Spleen (tissue), 11 donors: ENCODE measurements at regions not wholly inside any gene's neighbourhood (a gene's known extent, or its start where the extent isn't known, plus 50 kb on each side); places are given as distances from the start of the nearest gene placed in this dataset.

ENCODE experiments used
- DNase-seq: peaks from one replicate; pipeline ENCODE4 v3.0.0-alpha.2; 2020
- H3K27ac ChIP-seq, 8 donors: fragments of 200-600 bp; sonication (generic) in 7 of 8; 1 replicate in 4 of 8; 2 replicates in 4 of 8; pipeline versions ENCODE4 v1.5.0 to v1.8.0; 2016 to 2021; ENCODE audit warnings: inconsistent platforms in 4 of 8, mild to moderate bottlenecking in 4 of 8, moderate library complexity in 1 of 8
- H3K27me3 ChIP-seq, 7 donors: fragments of 200-600 bp; sonication (generic) in 6 of 7; replicated peaks in 1 of 7; 1 replicate in 4 of 7; 2 replicates in 3 of 7; pipeline versions ENCODE4 v1.5.0 to v1.8.0; 2016 to 2021; ENCODE audit warnings: inconsistent platforms in 3 of 7, mild to moderate bottlenecking in 1 of 7
- H3K36me3 ChIP-seq, 6 donors: fragments of 200-600 bp; sonication (generic) in 5 of 6; 1 replicate in 4 of 6; 2 replicates in 2 of 6; pipeline versions ENCODE4 v1.5.0 to v1.8.0; 2016 to 2021; ENCODE audit warnings: inconsistent platforms in 2 of 6
- H3K4me1 ChIP-seq, 6 donors: fragments of 200-600 bp; sonication (generic) in 5 of 6; 1 replicate in 3 of 6; 2 replicates in 3 of 6; pipeline versions ENCODE4 v1.5.0 to v1.8.0; 2016 to 2021; ENCODE audit warnings: inconsistent platforms in 3 of 6
- H3K4me3 ChIP-seq, 8 donors: fragments of 200-600 bp; sonication (generic) in 7 of 8; 1 replicate in 4 of 8; 2 replicates in 4 of 8; pipeline versions ENCODE4 v1.5.0 to v1.8.0; 2016 to 2021; ENCODE audit warnings: inconsistent platforms in 4 of 8, mild to moderate bottlenecking in 4 of 8, moderate library complexity in 2 of 8
- H3K9me3 ChIP-seq, 8 donors: fragments of 200-600 bp; sonication (generic) in 7 of 8; 1 replicate in 4 of 8; 2 replicates in 4 of 8; pipeline versions ENCODE4 v1.5.0 to v1.8.0; 2016 to 2021; ENCODE audit warnings: inconsistent platforms in 4 of 8
- CTCF ChIP-seq, 11 experiments: fragments of 200-600 bp in 7 of 11; fragments of 450-650 bp in 4 of 11; sonication (generic) in 4 of 11; IDR thresholded peaks in 8 of 11; conservative IDR thresholded peaks in 3 of 11; 1 replicate in 7 of 11; 2 replicates in 4 of 11; pipeline versions ENCODE4 v1.4.0 to v1.8.0; 2016 to 2021; ENCODE audit warnings: antibody characterized with exemption in 11 of 11, inconsistent platforms in 4 of 11, mild to moderate bottlenecking in 1 of 11
- POLR2A ChIP-seq, 3 donors: fragments of 450-650 bp; IDR thresholded peaks; one replicate each; pipeline ENCODE4 v1.5.1; 2017; ENCODE audit warnings: antibody characterized with exemption in 3 of 3, mild to moderate bottlenecking in 1 of 3
- POLR2AphosphoS5 ChIP-seq, 3 donors: sonication (generic); formaldehyde crosslinking; IDR thresholded peaks; one replicate each; pipeline ENCODE4 v1.5.1; 2017; ENCODE audit warnings: antibody characterized with exemption in 3 of 3
- WGBS, 5 donors: extraction: QIAGEN DNeasy Blood & Tissue Kit in 3 of 5; methylation state at CpG; one replicate each; pipeline versions ENCODE4 v1.1.5 to v1.1.7; 2013 to 2018; 5-methylcytosine and 5-hydroxymethylcytosine counted together
- intact Hi-C: fragments of 100-400 bp; cut with DNase I; formaldehyde crosslinking; loops from one replicate; pipeline ENCODE4 v1.15.0; 2023; ENCODE audit warnings: low total_unique reads
- donor health status: healthy with polysubstance abuse.
- donor health status: DM: no; HTN: no; CAD: no; lungs with moderate emphysema.
- donor health status: DM: no; HTN: no; CAD: no.
- donor health status: Bipolar disorder and iron deficiency.
- donor health status: healthy.
- donor health status: DM: no; HTN: no; CAD: no.
- donor health status: DM: yes; HTN: yes; CAD: no.

DNA sequence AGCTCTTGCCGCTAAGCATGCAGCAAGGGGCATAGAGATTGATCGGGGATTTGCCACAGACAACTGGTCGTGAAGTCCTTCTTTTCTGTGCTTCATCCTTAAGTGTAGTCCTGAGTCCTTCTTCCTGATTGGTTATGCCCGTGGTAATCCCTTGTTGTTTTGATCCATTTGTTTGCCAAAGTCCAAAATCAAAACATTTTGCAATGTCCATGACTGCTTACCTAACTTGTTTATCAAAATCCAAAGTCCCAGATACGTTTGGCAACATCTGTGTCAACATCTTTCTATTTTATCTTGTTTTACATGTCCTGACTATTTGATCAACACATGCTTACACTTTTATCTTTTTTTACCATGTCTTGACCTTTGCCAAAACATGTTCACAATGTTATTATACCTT lies 229.0 kb upstream of the ZNF804A start:
- Histone ChIP-seq H3K9me3 (peaks cover 0 to 4% (median 0%) of the 10 kb centered on the region in 8 donors), H3K36me3 (no peaks in the 10 kb centered on the region), H3K27me3 (no peaks in the 10 kb centered on the region), H3K27ac (no peak overlapping the region), H3K4me3 (no peak overlapping the region), H3K4me1 (no peaks in the 10 kb centered on the region)
- intact Hi-C loops, result no loop called here
- no peak for TF ChIP-seq POLR2AphosphoS5 (IDR thresholded peaks at IDR 0.05)
- TF ChIP-seq CTCF (IDR thresholded peaks at IDR 0.05 in 8 of 11, conservative IDR thresholded peaks at IDR 0.05 in 3 of 11), result no peak
- no peak for TF ChIP-seq POLR2A (IDR thresholded peaks at IDR 0.05)
- no peak for DNase-seq
- 71 to 82% (median 71%) methylated on average over 5 of the region's 5 CpGs for WGBS, 5 donors

DNA sequence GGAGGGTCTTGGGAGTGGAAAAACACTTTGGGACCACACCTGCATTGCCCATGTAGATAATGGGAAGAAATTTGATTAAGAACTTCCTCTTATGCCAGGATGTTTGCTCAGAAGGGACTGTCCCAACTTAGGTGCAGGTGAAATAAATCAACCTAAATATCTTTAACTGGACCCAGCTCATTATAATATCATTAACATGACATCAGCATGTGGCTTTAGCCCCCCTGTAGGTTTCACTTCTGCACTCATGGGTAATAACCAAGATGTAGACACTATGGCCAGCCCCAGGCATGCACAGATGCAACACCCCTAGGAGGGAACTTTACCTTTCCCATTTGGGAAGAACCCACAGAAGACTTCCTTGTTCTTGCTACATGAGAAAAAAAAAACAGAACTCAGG lies 227.4 kb upstream of the ZNF804A start:
- Histone ChIP-seq H3K4me1 (no peaks in the 10 kb centered on the region), H3K27me3 (no peaks in the 10 kb centered on the region), H3K27ac (no peak overlapping the region), H3K36me3 (no peaks in the 10 kb centered on the region), H3K4me3 (no peak overlapping the region), H3K9me3 (peaks cover 0 to 4% (median 0%) of the 10 kb centered on the region in 8 donors)
- intact Hi-C loops, result no loop called here
- DNase-seq, result no peak
- no peak for TF ChIP-seq POLR2AphosphoS5 (IDR thresholded peaks at IDR 0.05)
- no peak for TF ChIP-seq POLR2A (IDR thresholded peaks at IDR 0.05)
- no peak for TF ChIP-seq CTCF (IDR thresholded peaks at IDR 0.05 in 8 of 11, conservative IDR thresholded peaks at IDR 0.05 in 3 of 11)

- Histone ChIP-seq H3K4me1 (no peaks in the 10 kb centered on the region), H3K36me3 (no peaks in the 10 kb centered on the region), H3K4me3 (no peak overlapping the region), H3K27ac (no peak overlapping the region), H3K9me3 (peaks cover 0 to 4% (median 0%) of the 10 kb centered on the region in 8 donors), H3K27me3 (no peaks in the 10 kb centered on the region)
- TF ChIP-seq POLR2A (IDR thresholded peaks at IDR 0.05) (no peak), POLR2AphosphoS5 (IDR thresholded peaks at IDR 0.05) (no peak), CTCF (IDR thresholded peaks at IDR 0.05 in 8 of 11, conservative IDR thresholded peaks at IDR 0.05 in 3 of 11) (no peak)
- intact Hi-C loops, result no loop called here
- no peak for DNase-seq
- WGBS, 5 donors, result 71 to 83% (median 78%) methylated on average over 1 of the region's 1 CpG
Measured at GRCh38 chr2:184371641-184372040, 226.7 kb upstream of the ZNF804A start.

DNA sequence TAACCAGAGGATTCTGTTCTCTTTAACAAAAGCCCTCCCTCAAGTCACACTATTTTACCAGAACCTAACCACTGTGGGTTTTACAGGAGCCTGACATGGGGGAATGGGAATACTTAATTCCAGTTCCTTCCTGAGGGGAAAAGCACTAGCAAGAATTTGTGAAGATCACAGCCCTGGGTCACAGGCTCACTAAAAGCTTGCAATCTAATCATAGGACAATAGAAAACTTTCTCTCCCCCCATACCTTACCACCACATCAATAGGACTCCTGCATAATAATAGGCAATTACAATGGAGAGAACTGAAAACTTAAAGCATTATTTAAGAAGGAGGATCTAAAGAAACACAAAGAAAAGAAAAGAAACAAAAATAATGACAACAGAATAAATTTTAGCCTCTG lies 225.8 kb upstream of the ZNF804A start:
- Histone ChIP-seq H3K4me3 (no peak overlapping the region), H3K27me3 (no peaks in the 10 kb centered on the region), H3K27ac (no peak overlapping the region), H3K36me3 (no peaks in the 10 kb centered on the region), H3K9me3 (peaks cover 0 to 4% (median 0%) of the 10 kb centered on the region in 8 donors), H3K4me1 (no peaks in the 10 kb centered on the region)
- no peak for DNase-seq
- no peak for TF ChIP-seq CTCF (IDR thresholded peaks at IDR 0.05 in 8 of 11, conservative IDR thresholded peaks at IDR 0.05 in 3 of 11)
- no peak for TF ChIP-seq POLR2AphosphoS5 (IDR thresholded peaks at IDR 0.05)
- no peak for TF ChIP-seq POLR2A (IDR thresholded peaks at IDR 0.05)
- intact Hi-C loops, result no loop called here
